Thoracic aorta (tissue), 2 donors: ENCODE measurements at regions not wholly inside any gene's neighbourhood (a gene's known extent, or its start where the extent isn't known, plus 50 kb on each side); places are given as distances from the start of the nearest gene placed in this dataset.
"Not testable (repeated sequence)": the region's sequence is repeated elsewhere in the genome, so short reads cannot be mapped to it uniquely, and the experiment has no call there.

Experiments
- ATAC-seq: fragments of 150-250 bp; one replicate; pipeline ENCODE4 v1.8.0; 2017; ENCODE audit warnings: low read depth; ENCODE audit not compliant: insufficient number of reproducible peaks, low FRiP score
- DNase-seq: peaks from one replicate; pipeline ENCODE4 v3.0.0-alpha.2; 2020; ENCODE audit warnings: low spot score
- H3K27ac ChIP-seq, 2 donors: fragments of 200-600 bp; sonication (generic); 1 replicate in 1 of 2; 2 replicates in 1 of 2; pipeline ENCODE4 v1.5.1; 2016; ENCODE audit warnings: mild to moderate bottlenecking in 2 of 2, moderate library complexity in 2 of 2
- H3K27me3 ChIP-seq: fragments of 200-600 bp; sonication (generic); replicated peaks from 2 replicates; pipeline ENCODE4 v1.6.0; 2016; ENCODE audit warnings: mild to moderate bottlenecking; ENCODE audit not compliant: insufficient read depth
- H3K36me3 ChIP-seq: fragments of 200-600 bp; sonication (generic); one replicate; pipeline ENCODE4 v1.5.1; 2016
- H3K4me1 ChIP-seq, 2 donors: fragments of 200-600 bp; sonication (generic); 1 replicate in 1 of 2; 2 replicates in 1 of 2; pipeline versions ENCODE4 v1.5.1 to v1.6.0; 2016; ENCODE audit warnings: low read depth in 2 of 2, mild to moderate bottlenecking in 1 of 2; ENCODE audit not compliant: control insufficient read depth in 1 of 2
- H3K4me3 ChIP-seq: fragments of 200-600 bp; sonication (generic); 2 replicates; pipeline ENCODE4 v1.5.1; 2016; ENCODE audit warnings: mild to moderate bottlenecking
- H3K9me3 ChIP-seq: fragments of 200-600 bp; sonication (generic); 2 replicates; pipeline ENCODE4 v1.5.1; 2016
- CTCF ChIP-seq: fragments of 200-600 bp; sonication (generic); IDR thresholded peaks from one replicate; pipeline ENCODE4 v1.5.1; 2019; ENCODE audit warnings: antibody characterized with exemption

DNA sequence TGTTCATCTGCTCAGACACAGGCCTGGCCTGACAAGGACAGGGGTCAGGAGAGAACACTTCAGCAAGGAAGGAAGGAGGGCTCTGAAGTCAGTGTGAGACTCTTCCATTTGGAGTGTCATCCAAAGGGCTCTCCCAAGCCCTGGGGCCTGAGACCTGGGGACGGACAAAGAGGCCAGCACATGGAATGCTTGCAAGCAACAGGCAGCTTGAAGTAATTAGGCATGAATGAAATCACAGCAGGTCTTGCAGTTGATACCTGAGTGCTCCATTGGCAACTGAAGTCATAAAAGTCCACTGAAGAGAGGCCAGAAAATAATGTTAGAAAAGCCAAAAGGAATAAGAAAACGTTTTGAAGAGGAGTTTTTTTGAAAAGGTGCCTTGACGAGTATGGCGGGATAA lies 231.7 kb downstream of the VAPA start:
- TF ChIP-seq CTCF = no peak
- Histone ChIP-seq H3K27me3 (no peaks in the 10 kb centered on the region), H3K4me3 (no peak overlapping the region), H3K4me1 (peaks cover 13 to 33% of the 10 kb centered on the region in 2 donors), H3K36me3 (no peaks in the 10 kb centered on the region), H3K9me3 (no peaks in the 10 kb centered on the region), H3K27ac (no peak overlapping the region)
- ATAC-seq (no peak), DNase-seq (no peak)

DNA sequence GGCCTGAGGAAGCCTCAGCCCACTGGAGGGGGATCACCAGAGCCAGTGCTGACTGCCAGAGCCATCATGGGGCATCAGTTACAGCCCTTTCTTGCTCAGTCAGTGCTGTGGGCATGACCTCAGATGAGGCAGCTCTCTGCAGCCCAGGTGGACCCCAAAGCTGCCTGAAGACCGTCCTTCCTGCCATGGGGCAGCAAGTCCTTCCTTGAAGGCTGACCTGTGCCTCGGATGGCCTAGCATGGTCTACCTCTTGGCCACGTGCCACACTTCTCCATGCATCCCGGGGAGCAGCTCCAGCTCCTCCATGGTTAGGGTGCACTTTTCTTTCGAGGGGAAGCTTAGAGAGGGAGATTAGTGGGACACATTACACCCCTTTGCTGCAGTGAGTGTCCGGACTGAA lies 233.4 kb downstream of the VAPA start:
- ATAC-seq = no peak

GRCh38 chr18:10147752-10148151 lies 233.9 kb downstream of the VAPA start:
- no peak overlapping the region for H3K4me3 ChIP-seq
- ATAC-seq (no peak), DNase-seq (no peak)
- H3K27ac ChIP-seq = no peak overlapping the region
- TF ChIP-seq CTCF = no peak
- no peaks in the 10 kb centered on the region for H3K9me3 ChIP-seq
- H3K4me1 ChIP-seq = peaks cover 7 to 16% of the 10 kb centered on the region in 2 donors
- H3K36me3 ChIP-seq = no peaks in the 10 kb centered on the region
- no peaks in the 10 kb centered on the region for H3K27me3 ChIP-seq

More for the DNA sequence above, 233.4 kb downstream of the VAPA start:
- Histone ChIP-seq H3K27ac (no peak overlapping the region), H3K27me3 (no peaks in the 10 kb centered on the region), H3K36me3 (no peaks in the 10 kb centered on the region), H3K4me3 (no peak overlapping the region), H3K4me1 (peaks cover 9 to 20% of the 10 kb centered on the region in 2 donors), H3K9me3 (no peaks in the 10 kb centered on the region)
- no peak for DNase-seq
- no peak for TF ChIP-seq CTCF

DNA sequence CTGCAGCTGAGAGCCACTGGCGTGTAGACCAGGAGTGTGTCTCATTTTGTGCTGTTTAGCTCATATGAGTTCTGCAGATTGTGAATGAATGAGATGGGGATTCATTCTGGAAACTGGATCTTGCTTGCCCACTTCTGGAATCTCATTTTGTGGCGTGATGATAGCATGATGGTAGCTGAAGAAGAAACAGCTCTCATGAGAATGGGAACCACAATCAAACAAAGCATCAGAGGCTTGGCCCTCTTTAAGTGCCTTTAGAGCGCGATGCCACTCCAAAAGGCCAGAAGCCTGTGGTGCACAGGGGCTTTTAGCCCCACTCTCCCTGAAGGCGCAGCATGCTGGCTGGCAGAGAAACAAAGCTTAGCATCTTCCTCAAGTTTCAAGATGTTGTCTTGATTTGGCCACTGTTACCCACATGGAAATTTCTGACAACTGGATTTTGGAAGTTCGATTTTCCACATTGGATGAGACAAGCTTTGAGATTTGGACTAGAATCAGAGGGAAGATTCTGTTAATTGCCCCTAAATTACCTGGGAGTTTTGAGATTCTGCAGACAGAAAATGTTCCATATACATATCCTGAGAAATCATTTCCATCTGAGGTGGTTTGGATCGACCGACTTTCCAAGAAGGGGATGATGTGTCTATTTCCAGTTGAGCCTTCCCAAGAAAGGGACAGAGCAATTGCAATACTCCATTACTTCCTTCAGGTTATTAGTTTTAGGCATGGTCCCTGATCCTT lies 234.5 kb downstream of the VAPA start:
- Histone ChIP-seq H3K4me3 (no peak overlapping the region), H3K9me3 (no peaks in the 10 kb centered on the region), H3K4me1 (peaks cover 4 to 10% of the 10 kb centered on the region in 2 donors), H3K27me3 (no peaks in the 10 kb centered on the region), H3K36me3 (no peaks in the 10 kb centered on the region), H3K27ac (no peak overlapping the region)
- no peak for ATAC-seq
- no peak for DNase-seq
- no peak for TF ChIP-seq CTCF

DNA sequence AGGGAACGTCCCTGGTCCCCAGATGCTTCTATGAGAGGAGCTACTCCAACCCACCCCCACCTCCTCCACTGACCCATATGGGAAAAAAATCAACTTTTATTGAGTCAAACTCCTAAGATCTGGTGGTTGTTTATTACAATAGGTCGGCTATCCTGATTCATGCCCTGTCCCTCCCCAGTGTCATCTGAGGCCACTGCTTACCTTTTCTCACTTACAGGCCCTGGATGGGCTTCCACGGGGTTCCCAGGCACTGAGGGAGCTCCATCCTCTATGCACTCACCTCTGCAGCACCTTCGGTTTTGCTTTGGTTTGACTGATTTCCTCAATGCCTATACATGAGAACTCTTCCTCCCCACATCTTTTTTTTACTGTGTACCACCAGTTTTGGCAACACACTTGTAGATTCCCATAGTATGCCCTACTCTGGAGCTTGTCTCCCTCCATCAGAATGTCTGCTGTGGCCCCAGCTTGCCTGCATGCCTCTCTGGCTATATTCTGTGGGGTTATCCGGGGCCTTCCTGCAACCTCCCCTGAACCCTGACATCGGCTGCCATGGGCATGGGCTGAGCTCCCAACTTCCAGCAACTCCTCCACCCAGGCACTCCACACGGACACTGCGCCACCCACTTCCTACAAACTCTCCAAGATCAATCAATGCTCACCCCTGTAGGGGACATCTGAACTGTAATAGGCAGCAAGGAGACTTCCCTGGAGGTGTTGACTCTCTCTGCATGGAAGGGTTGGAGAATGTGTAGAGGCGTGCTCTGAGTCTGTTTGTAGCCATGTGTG lies 236.1 kb downstream of the VAPA start:
- Histone ChIP-seq H3K27me3 (no peaks in the 10 kb centered on the region), H3K9me3 (no peaks in the 10 kb centered on the region), H3K27ac (no peak overlapping the region), H3K4me1 (peaks cover 0 to 4% of the 10 kb centered on the region in 2 donors), H3K4me3 (no peak overlapping the region), H3K36me3 (no peaks in the 10 kb centered on the region)
- ATAC-seq (no peak), DNase-seq (no peak)
- no peak for TF ChIP-seq CTCF

GRCh38 chr18:10150576-10150975 lies 236.8 kb downstream of the VAPA start:
- H3K27me3 ChIP-seq, ATAC-seq, H3K4me3 ChIP-seq, H3K4me1 ChIP-seq, H3K36me3 ChIP-seq, H3K9me3 ChIP-seq, H3K27ac ChIP-seq, DNase-seq: not testable (repeated sequence)
